ENCODE measurements at regions not wholly inside any gene's neighbourhood (a gene's known extent, or its start where the extent isn't known, plus 50 kb on each side); places are given as distances from the start of the nearest gene placed in this dataset.

DNA sequence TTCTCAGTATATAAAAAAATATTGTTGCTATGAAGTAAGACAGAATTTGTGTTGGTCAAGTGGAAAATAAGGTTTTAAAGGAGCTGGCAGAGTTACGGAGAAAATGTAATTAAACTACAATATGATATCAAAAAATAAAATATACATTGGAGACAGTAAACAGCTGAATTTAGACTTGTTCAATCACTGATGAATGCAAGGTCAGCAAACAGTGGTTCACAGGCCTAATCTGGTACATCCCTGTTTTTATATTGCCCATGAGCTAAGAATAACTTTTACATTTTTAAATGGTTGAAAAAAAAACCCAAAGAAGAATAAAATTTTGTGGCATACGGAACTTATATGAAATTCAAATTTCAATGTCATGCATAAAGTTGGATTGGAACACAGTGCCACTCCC, 131.0 kb upstream of the TRIB2 start:
- DNase-seq (ENCODE audit: low read depth, low spot score) (no peak), FAIRE-seq (no peak)
- Histone ChIP-seq H2AFZ (ENCODE audit: low read depth, low read length) (no peak overlapping the region), H3K36me3 (ENCODE audit: control insufficient read depth in 2 of 2, extremely low read depth in 1 of 2, insufficient read depth in 2 of 2, low read length in 2 of 2) (no peaks in the 10 kb centered on the region), H3K4me2 (ENCODE audit: insufficient read depth, low read length) (no peak overlapping the region), H3K79me2 (ENCODE audit: control insufficient read depth, insufficient read depth, low read length) (no peaks in the 10 kb centered on the region), H3K9me3 (replicated peaks; ENCODE audit: control insufficient read depth, insufficient read depth, low read length) (no peaks in the 10 kb centered on the region), H3K9me1 (replicated peaks; ENCODE audit: control insufficient read depth, extremely low read depth, insufficient read depth, low read length) (no peaks in the 10 kb centered on the region), H3K27me3 (ENCODE audit: control insufficient read depth in 2 of 2, insufficient read depth in 2 of 2, low read length in 2 of 2) (no peaks in the 10 kb centered on the region), H3K4me1 (ENCODE audit: control insufficient read depth, extremely low read depth, insufficient read depth, low read length) (no peaks in the 10 kb centered on the region), H3K4me3 (replicated peaks in 1 of 3; ENCODE audit: insufficient read depth in 1 of 3, low read depth in 1 of 3, low read length in 3 of 3) (no peak overlapping the region), H3K9ac (replicated peaks; ENCODE audit: extremely low read depth, insufficient read depth, low read length) (no peak overlapping the region), H4K20me1 (replicated peaks; ENCODE audit: control insufficient read depth, extremely low read depth, insufficient read depth, low read length) (no peaks in the 10 kb centered on the region), H3K27ac (ENCODE audit: insufficient read depth, low read depth, low read length) (no peak overlapping the region)
- POLR2A ChIA-PET: no interaction called here
- no TSS peak for BruUV-seq (replicated peaks)
- intact Hi-C loops (cut with micrococcal nuclease) (loop anchor here (2.0 kb wide), 1 partner anchor 21 kb away; no protein-coding TSS in a partner anchor), dilution Hi-C loops (cut with MboI; ENCODE audit: extremely low pct_ligation_motif_present, low sequenced_read_pairs) (no loop called here)
- TF ChIP-seq GATA2 (IDR thresholded peaks at IDR 0.05; ENCODE audit: insufficient read depth, insufficient read length, low read depth, low read length) (no peak), POLR2A (IDR thresholded peaks at IDR 0.05; ENCODE audit: low read depth, low read length) (no peak), JUN (IDR thresholded peaks at IDR 0.05; ENCODE audit: borderline replicate concordance, insufficient read depth, insufficient read length, low read depth) (no peak), FOS (IDR thresholded peaks at IDR 0.05; ENCODE audit: borderline replicate concordance, insufficient read depth, low read length) (no peak), EZH2 (IDR thresholded peaks at IDR 0.05; ENCODE audit: borderline replicate concordance, low read depth, low read length, severe bottlenecking) (no peak), MYC (IDR thresholded peaks at IDR 0.05; ENCODE audit: low read depth, low read length) (no peak), POLR2AphosphoS5 (IDR thresholded peaks at IDR 0.05; ENCODE audit: insufficient read depth, low read depth, low read length) (no peak)
- TF ChIP-seq, protein P1, sequence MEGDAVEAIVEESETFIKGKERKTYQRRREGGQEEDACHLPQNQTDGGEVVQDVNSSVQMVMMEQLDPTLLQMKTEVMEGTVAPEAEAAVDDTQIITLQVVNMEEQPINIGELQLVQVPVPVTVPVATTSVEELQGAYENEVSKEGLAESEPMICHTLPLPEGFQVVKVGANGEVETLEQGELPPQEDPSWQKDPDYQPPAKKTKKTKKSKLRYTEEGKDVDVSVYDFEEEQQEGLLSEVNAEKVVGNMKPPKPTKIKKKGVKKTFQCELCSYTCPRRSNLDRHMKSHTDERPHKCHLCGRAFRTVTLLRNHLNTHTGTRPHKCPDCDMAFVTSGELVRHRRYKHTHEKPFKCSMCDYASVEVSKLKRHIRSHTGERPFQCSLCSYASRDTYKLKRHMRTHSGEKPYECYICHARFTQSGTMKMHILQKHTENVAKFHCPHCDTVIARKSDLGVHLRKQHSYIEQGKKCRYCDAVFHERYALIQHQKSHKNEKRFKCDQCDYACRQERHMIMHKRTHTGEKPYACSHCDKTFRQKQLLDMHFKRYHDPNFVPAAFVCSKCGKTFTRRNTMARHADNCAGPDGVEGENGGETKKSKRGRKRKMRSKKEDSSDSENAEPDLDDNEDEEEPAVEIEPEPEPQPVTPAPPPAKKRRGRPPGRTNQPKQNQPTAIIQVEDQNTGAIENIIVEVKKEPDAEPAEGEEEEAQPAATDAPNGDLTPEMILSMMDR (IDR thresholded peaks at IDR 0.05; ENCODE audit: extremely low read depth in 1 of 2, insufficient read depth in 1 of 2, low read depth in 1 of 2, low read length in 2 of 2): no peak
- TF ChIP-seq, protein P2, sequence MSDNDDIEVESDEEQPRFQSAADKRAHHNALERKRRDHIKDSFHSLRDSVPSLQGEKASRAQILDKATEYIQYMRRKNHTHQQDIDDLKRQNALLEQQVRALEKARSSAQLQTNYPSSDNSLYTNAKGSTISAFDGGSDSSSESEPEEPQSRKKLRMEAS (IDR thresholded peaks at IDR 0.05; ENCODE audit: insufficient read depth, insufficient read length): no peak
- CTCF ChIA-PET: interaction anchor here (1.1 to 1.4 kb wide), 2 partner anchors 15 to 130 kb away, joined by 3 to 6 read pairs; no protein-coding TSS in a partner anchor

All from endothelial cell of umbilical vein (primary cell).